ENCODE measurements at regions not wholly inside any gene's neighbourhood (a gene's known extent, or its start where the extent isn't known, plus 50 kb on each side); places are given as distances from the start of the nearest gene placed in this dataset.

GRCh38 chrX:55151199-55151598 is 62.4 kb downstream of the PAGE2 start:
- TF ChIP-seq CTCF (IDR thresholded peaks at IDR 0.05 in 8 of 11, conservative IDR thresholded peaks at IDR 0.05 in 3 of 11) = no peak
- TF ChIP-seq POLR2AphosphoS5 (IDR thresholded peaks at IDR 0.05) = no peak
- no peak for TF ChIP-seq POLR2A (IDR thresholded peaks at IDR 0.05)

Measured in spleen (tissue), 7 donors.